Activated T-helper 2 cell treated with anti-CD3 and anti-CD28 coated beads, Interferon-gamma antibody, Interleukin-2, Interleukin-4, amounts not matched to agents 10 μg/mL and 5 μg/mL and 100 μg/mL, durations not matched to agents 14 hours and 24 hours and 36 hours (primary cell): ENCODE measurements at regions not wholly inside any gene's neighbourhood (a gene's known extent, or its start where the extent isn't known, plus 50 kb on each side); places are given as distances from the start of the nearest gene placed in this dataset.
"Not testable (repeated sequence)": the region's sequence is repeated elsewhere in the genome, so short reads cannot be mapped to it uniquely, and the experiment has no call there.

ENCODE experiments used
- DNase-seq: peaks from one replicate; pipeline ENCODE4 v3.0.0; 2021; ENCODE audit warnings: low spot score
- H3K27ac Mint-ChIP-seq: one replicate; pipeline ENCODE4 v1.8.0; 2021; ENCODE audit warnings: mixed read lengths
- H3K27me3 Mint-ChIP-seq: one replicate; pipeline ENCODE4 v1.8.0; 2021; ENCODE audit warnings: low read depth, mixed read lengths
- H3K36me3 Mint-ChIP-seq: one replicate; pipeline ENCODE4 v1.8.0; 2021; ENCODE audit warnings: low read depth, mixed read lengths
- H3K4me1 Mint-ChIP-seq: one replicate; pipeline ENCODE4 v1.8.0; 2021; ENCODE audit warnings: low read depth, mixed read lengths
- H3K4me3 Mint-ChIP-seq: one replicate; pipeline ENCODE4 v1.8.0; 2021; ENCODE audit warnings: low read depth, mild to moderate bottlenecking, moderate library complexity, mixed read lengths
- H3K9me3 Mint-ChIP-seq: one replicate; pipeline ENCODE4 v1.8.0; 2021; ENCODE audit warnings: mixed read lengths
- intact Hi-C: fragments of 100-400 bp; cut with micrococcal nuclease; formaldehyde crosslinking; loops from one replicate; pipeline ENCODE4 v1.15.1; 2023

DNA sequence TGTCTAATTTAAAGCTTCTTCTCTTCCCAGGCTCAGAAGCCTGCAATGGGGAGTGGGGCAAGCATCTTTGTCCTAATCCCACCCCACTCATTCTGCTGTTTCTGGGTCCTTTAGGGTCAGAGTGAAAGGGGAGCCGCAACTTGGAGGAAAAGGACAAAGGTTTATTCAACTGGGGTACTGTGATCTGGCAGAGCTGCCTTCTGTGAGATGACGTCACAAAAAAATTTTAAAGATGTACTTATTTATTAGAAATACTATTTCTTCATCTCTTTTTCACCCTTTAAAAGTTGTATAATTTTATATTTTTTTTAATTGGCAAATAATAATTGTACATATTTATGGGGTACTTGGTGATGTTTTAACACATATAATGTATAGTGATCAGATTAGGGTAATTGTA lies 302.6 kb downstream of the TDRD3 start:
- H3K4me3 Mint-ChIP-seq = no peak overlapping the region
- intact Hi-C loops = no loop called here
- H3K27ac Mint-ChIP-seq = no peak overlapping the region
- no peaks in the 10 kb centered on the region for H3K27me3 Mint-ChIP-seq
- no peak for DNase-seq
- H3K9me3 Mint-ChIP-seq = no peaks in the 10 kb centered on the region
- no peaks in the 10 kb centered on the region for H3K36me3 Mint-ChIP-seq
- H3K4me1 Mint-ChIP-seq = no peaks in the 10 kb centered on the region

DNA sequence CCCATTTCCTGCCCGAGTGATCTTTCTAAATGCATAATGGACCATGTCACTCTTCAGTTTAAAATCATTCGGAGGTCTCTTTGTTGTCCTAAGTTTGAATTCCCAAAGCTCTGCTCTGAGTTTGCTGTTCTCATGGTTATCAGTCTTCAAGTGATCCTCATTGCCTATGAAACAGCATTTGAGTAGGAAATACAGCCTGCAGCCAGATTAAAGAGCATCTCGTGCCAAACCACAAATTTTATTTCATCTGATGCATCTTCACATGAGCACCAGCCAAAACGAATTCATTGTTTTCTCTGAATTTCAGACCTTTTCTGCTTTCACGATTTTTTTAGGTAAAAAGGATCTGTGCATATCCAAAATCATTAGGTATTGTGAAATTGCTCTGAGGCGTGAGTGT lies 299.6 kb downstream of the TDRD3 start:
- H3K36me3 Mint-ChIP-seq = no peaks in the 10 kb centered on the region
- H3K4me3 Mint-ChIP-seq = no peak overlapping the region
- H3K4me1 Mint-ChIP-seq = peaks cover 2% of the 10 kb centered on the region
- no peak for DNase-seq
- intact Hi-C loops = no loop called here
- no peaks in the 10 kb centered on the region for H3K27me3 Mint-ChIP-seq
- no peaks in the 10 kb centered on the region for H3K9me3 Mint-ChIP-seq
- H3K27ac Mint-ChIP-seq = no peak overlapping the region

DNA sequence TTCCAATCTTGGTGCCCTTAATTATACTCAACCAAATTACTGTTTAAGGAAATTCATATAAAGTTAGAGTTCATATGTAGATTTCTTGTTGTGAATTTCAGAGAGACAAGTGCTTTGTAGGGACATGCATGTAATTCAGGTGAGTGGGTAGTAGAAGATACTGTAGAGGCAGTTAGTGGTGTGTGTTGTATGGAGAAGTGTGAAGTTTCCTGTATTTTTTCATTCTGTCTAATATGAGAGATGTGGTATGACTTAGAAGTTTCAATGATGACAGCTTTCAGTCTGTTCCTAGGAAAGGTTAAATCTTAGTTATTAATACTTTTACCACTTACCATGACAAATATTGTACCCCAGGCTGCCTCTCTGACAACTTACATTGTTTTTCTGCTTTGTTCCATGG lies 294.2 kb downstream of the TDRD3 start:
- H3K27me3 Mint-ChIP-seq = no peaks in the 10 kb centered on the region
- H3K4me3 Mint-ChIP-seq = no peak overlapping the region
- H3K36me3 Mint-ChIP-seq = peaks cover 6% of the 10 kb centered on the region
- H3K9me3 Mint-ChIP-seq = peaks cover 10% of the 10 kb centered on the region
- no peak for DNase-seq
- H3K27ac Mint-ChIP-seq = peak overlapping the region; percentile 43
- peaks cover 24% of the 10 kb centered on the region for H3K4me1 Mint-ChIP-seq
- intact Hi-C loops = loop anchor here (2.0 kb wide), 1 partner anchor 216 kb away; no protein-coding TSS in a partner anchor

DNA sequence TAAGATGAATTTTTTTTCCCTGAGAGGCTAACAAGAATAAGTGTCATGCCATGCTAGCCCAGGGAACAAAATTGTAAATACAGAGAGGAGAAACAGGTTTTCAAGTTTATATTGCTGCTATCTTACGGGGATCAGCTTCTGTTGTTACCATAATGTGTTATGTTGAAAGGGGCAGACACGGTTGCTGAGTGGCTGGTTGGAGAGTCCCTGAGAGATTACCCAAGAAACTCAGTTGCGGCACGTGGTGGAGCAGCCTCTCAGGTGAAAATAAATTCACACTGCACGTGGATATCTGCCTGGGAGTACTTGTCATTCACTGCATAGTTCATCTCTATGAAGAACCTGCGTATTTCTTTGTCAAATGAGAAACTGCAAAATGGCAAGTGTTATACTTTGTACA lies 293.6 kb downstream of the TDRD3 start:
- Mint-ChIP-seq H3K4me3 (no peak overlapping the region), H3K4me1 (peaks cover 24% of the 10 kb centered on the region), H3K27me3 (no peaks in the 10 kb centered on the region), H3K36me3 (peaks cover 6% of the 10 kb centered on the region), H3K27ac (peak overlapping the region; percentile 52), H3K9me3 (peaks cover 10% of the 10 kb centered on the region)
- no peak for DNase-seq
- intact Hi-C loops = loop anchor here (2.0 kb wide), 1 partner anchor 216 kb away; no protein-coding TSS in a partner anchor

DNA sequence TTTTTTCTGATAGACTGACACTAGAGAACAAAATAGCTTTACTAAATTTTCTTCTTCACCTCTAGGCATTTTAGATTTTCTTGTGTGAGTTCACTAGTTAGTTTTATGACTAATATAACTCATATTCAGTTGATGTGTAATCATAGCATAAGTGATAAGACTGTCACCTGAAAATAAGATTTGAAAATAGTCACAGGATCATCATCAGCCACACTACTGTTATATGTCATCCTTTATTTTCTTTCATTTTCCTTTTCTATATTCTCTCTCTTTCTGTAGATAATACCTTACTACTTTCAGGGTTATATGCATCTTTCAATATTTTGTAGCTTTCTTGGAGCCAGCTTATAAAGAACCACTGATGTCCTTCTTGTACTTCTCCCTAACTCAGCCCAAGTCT lies 292.6 kb downstream of the TDRD3 start:
- intact Hi-C loops = loop anchor here (1.0 to 5.0 kb wide), 2 partner anchors 77 to 457 kb away; no protein-coding TSS in a partner anchor

DNA sequence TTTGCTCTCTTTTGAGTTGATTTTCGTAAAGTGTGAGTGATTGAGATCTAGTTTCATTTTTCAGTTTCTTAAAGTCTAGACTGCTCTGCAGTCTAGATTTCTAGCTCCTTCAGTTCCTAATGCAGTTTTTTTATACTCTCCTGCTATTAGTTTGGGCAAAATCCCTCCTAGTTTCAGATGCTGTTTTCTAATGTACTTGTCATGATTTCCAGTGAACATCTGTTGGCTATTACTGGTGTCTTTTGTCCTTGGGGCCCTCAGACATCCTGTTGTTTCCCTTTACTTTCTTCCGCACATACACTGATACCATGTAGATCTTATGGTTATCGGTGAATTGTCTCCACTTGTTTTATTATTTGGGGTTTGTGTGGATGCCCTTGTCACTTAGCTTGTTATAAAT lies 292.1 kb downstream of the TDRD3 start:
- Mint-ChIP-seq H3K4me1 (peaks cover 24% of the 10 kb centered on the region), H3K27ac (peak overlapping the region; percentile 78), H3K27me3 (no peaks in the 10 kb centered on the region), H3K4me3 (peak overlapping the region; percentile 42), H3K36me3 (peaks cover 6% of the 10 kb centered on the region), H3K9me3 (peaks cover 10% of the 10 kb centered on the region)
- intact Hi-C loops = loop anchor here (1.0 to 5.0 kb wide), 2 partner anchors 77 to 457 kb away; no protein-coding TSS in a partner anchor
- no peak for DNase-seq

More for the DNA sequence above, 292.6 kb downstream of the TDRD3 start:
- Mint-ChIP-seq H3K4me1 (peaks cover 24% of the 10 kb centered on the region), H3K9me3 (peaks cover 10% of the 10 kb centered on the region), H3K27ac (peak overlapping the region; percentile 78), H3K4me3 (peak overlapping the region; percentile 42), H3K27me3 (no peaks in the 10 kb centered on the region), H3K36me3 (peaks cover 6% of the 10 kb centered on the region)
- DNase-seq = no peak

DNA sequence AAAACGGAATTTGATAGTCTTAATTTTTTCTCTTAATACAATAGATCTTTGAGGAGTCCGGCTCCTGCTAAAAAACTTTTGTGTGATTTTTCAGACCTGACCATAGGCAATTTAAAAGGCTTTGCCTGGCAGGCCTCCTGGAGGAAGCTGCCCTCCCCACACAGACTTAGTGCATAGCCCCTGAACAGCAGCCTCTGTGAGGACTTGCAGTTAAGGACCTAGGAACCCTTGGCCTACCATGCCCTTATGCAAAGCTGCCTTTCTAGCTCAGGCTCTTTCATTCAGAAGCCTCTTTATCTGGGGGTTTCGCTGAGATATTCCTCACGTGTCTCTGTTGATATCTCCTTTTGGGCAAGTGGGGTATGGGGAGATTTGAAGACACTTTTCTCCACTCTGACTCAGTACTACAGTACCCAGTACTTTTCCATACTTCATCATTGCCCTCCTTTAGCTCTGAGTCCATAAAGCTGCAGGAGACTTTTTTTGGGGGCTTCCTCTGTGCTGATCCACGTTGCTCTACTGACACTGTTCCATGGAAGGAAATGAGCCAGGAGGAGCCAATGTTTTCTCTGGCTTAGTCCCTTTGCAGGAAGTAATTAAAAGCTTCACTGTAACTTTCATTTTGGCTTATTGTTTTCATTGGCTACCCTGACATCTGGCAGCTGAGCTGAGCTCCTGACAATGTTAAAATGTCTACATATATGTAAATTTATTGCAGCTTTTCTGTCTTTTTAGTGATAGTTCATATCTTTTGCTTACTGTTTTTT lies 283.1 kb downstream of the TDRD3 start:
- no peak for DNase-seq

DNA sequence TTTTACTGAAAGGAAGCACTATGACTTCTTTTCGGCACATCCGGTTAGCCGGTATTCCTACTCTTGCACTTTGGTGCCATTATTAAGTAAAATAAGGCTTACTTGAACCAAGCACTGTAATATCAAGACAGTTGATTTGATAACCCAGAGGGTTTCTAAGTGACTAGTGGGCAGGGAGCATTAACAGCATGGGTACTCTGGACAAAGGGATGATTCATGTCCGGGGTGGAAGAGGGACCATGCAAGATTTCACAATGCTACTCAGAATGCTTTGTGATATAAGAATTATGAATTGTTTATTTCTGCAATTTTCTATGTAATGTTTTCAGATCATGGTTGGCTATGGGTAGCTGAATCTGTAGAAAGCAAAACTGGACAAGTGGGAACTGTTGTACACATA lies 282.1 kb downstream of the TDRD3 start:
- H3K4me1 Mint-ChIP-seq = no peaks in the 10 kb centered on the region
- H3K9me3 Mint-ChIP-seq = no peaks in the 10 kb centered on the region
- H3K4me3 Mint-ChIP-seq = no peak overlapping the region
- H3K27me3 Mint-ChIP-seq = no peaks in the 10 kb centered on the region
- DNase-seq = no peak
- H3K27ac Mint-ChIP-seq = no peak overlapping the region
- intact Hi-C loops = no loop called here
- no peaks in the 10 kb centered on the region for H3K36me3 Mint-ChIP-seq

More for the DNA sequence above, 283.1 kb downstream of the TDRD3 start:
- no peaks in the 10 kb centered on the region for H3K36me3 Mint-ChIP-seq
- no peaks in the 10 kb centered on the region for H3K4me1 Mint-ChIP-seq
- H3K9me3 Mint-ChIP-seq = no peaks in the 10 kb centered on the region
- H3K4me3 Mint-ChIP-seq = no peak overlapping the region
- intact Hi-C loops = no loop called here
- no peak overlapping the region for H3K27ac Mint-ChIP-seq
- no peaks in the 10 kb centered on the region for H3K27me3 Mint-ChIP-seq

DNA sequence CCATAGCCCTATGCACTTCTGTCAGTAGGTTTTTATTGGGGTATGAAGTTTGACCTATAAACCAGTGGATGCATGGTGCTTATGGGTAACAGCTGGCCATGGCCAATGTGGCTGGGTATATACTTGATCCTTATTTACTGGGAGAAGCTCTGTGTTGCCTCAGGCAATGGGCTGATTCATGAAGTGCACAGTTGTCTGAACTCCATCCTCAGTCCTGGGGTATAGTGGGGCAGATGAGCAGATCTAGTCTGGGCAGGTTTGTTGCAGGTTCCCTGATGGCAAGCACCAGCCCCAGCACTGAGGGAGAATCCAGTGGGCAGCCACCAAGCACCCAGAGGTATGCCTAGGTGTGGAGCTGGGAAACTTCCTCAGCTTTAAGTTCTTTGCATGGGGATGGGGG lies 274.4 kb downstream of the TDRD3 start:
- H3K27ac Mint-ChIP-seq = no peak overlapping the region
- H3K4me3 Mint-ChIP-seq = no peak overlapping the region
- H3K27me3 Mint-ChIP-seq = no peaks in the 10 kb centered on the region
- H3K4me1 Mint-ChIP-seq = no peaks in the 10 kb centered on the region
- H3K9me3 Mint-ChIP-seq = peaks cover under 1% of the 10 kb centered on the region
- intact Hi-C loops = no loop called here
- no peaks in the 10 kb centered on the region for H3K36me3 Mint-ChIP-seq
- DNase-seq = no peak

DNA sequence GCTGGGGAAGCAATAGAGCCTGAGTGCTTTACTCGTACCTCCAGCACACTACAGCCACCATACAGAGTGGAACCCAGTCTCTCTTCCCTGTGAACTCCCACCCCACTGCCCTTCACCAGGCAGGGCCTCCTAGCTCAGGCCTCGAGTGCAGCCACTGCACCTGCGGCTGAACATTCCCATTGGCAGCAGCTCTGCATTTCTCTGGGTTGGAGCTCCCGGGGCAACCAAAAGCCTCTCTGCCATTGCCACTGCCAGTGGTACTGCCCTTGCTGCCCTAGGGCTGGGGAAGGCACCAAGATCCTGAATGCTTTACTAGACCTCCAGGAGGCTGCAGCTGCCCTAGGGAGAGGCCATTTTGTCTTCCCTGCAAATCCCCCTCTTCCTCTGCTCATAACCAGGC lies 266.8 kb downstream of the TDRD3 start:
- DNase-seq = no peak
- no peak overlapping the region for H3K27ac Mint-ChIP-seq
- H3K9me3 Mint-ChIP-seq = peaks cover 8% of the 10 kb centered on the region
- intact Hi-C loops = no loop called here
- no peak overlapping the region for H3K4me3 Mint-ChIP-seq
- H3K36me3 Mint-ChIP-seq = no peaks in the 10 kb centered on the region
- H3K27me3 Mint-ChIP-seq = no peaks in the 10 kb centered on the region
- no peaks in the 10 kb centered on the region for H3K4me1 Mint-ChIP-seq

DNA sequence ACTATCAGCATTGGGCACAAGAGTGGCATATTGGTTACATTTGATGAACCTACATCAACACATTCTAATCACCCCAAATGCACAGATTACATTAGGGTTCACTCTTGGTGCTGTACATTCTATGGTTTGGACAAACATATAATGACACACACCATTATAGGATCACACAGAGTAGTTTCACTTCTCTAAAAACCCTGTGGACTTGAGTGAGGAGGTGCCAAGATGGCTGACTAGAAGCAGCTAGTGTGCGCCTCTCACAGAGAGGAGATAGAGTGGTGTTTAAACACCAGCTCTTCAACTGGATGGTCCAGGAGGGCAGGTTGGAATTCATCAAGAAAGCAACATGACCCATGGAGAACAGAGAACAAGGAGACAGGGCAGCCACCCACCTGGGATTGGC lies 265.6 kb downstream of the TDRD3 start:
- Mint-ChIP-seq H3K36me3 (no peaks in the 10 kb centered on the region), H3K4me1 (no peaks in the 10 kb centered on the region), H3K4me3 (no peak overlapping the region), H3K9me3 (peaks cover 14% of the 10 kb centered on the region), H3K27ac (no peak overlapping the region), H3K27me3 (no peaks in the 10 kb centered on the region)
- intact Hi-C loops = no loop called here
- DNase-seq = no peak

DNA sequence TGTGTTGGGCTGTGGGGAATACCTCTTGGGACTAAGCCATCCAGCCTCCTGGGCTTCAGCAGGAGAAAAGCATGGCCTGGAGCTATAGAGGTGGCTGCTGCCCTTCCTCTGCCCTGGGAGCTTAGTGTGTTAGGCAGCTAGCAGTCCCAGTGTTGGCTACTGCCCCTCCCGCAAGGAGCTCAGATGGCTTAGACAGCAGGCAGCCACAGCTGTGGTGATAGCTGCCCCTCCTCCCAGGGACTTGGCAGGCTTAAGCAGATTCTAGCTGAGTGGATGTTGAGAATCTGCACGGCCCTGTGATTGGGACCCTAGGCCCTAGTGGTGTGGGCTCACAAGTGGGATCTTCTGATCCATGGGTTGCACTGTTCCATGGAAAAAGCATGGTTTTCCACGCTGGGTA lies 264.5 kb downstream of the TDRD3 start:
- no peaks in the 10 kb centered on the region for H3K4me1 Mint-ChIP-seq
- peaks cover 14% of the 10 kb centered on the region for H3K9me3 Mint-ChIP-seq
- H3K4me3 Mint-ChIP-seq = no peak overlapping the region
- H3K27ac Mint-ChIP-seq = no peak overlapping the region
- no peaks in the 10 kb centered on the region for H3K27me3 Mint-ChIP-seq
- DNase-seq = no peak
- H3K36me3 Mint-ChIP-seq = no peaks in the 10 kb centered on the region
- intact Hi-C loops = no loop called here

DNA sequence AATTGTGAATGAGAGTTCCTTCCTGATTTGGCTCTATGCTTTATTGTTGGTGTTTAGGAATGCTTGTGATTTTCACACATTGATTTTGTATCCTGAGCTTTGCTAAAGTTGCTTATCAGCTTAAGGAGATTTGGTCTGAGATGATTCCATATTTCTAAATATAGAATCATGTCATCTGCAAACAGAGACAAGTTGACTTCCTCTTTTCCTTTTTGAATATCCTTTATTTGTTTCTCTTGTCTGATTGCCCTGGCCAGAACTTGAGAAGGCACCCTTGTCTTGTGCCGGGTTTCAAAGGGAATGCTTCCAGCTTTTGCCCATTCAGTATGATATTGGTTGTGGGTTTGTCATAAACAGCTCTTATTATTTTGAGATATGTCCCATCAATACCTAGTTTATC lies 260.6 kb downstream of the TDRD3 start:
- H3K4me1 Mint-ChIP-seq, H3K9me3 Mint-ChIP-seq, intact Hi-C loops, H3K27me3 Mint-ChIP-seq, DNase-seq, H3K36me3 Mint-ChIP-seq, H3K4me3 Mint-ChIP-seq, H3K27ac Mint-ChIP-seq: not testable (repeated sequence)
